CD14-positive monocyte (primary cell): ENCODE measurements at regions not wholly inside any gene's neighbourhood (a gene's known extent, or its start where the extent isn't known, plus 50 kb on each side); places are given as distances from the start of the nearest gene placed in this dataset.
"Not testable (repeated sequence)": the region's sequence is repeated elsewhere in the genome, so short reads cannot be mapped to it uniquely, and the experiment has no call there.

Source experiments
- DNase-seq, 3 donors: peaks; one replicate each; pipeline ENCODE4 v3.0.0-alpha.2; 2011 to 2022
- H2AFZ ChIP-seq: 2 replicates; pipeline ENCODE4 v1.6.0; 2012; ENCODE audit warnings: mild to moderate bottlenecking, low read depth, low read length, inconsistent platforms; ENCODE audit not compliant: insufficient read depth, poor library complexity, severe bottlenecking
- H3K27ac ChIP-seq, 2 donors: 1 replicate in 1 of 2; 2 replicates in 1 of 2; pipeline ENCODE4 v1.5.1; 2012 to 2013; ENCODE audit warnings: low read length in 2 of 2, control low read depth in 1 of 2, inconsistent platforms in 1 of 2, low read depth in 1 of 2, mild to moderate bottlenecking in 1 of 2
- H3K27me3 ChIP-seq, 2 donors: one replicate each; pipeline versions ENCODE4 v1.6.0 to v1.6.1; 2011 to 2013; ENCODE audit warnings: low read length in 2 of 2; ENCODE audit not compliant: control insufficient read depth in 2 of 2, insufficient read depth in 2 of 2
- H3K36me3 ChIP-seq, 2 donors: replicated peaks in 1 of 2; 1 replicate in 1 of 2; 2 replicates in 1 of 2; pipeline versions ENCODE4 v1.5.1 to v1.6.1; 2012 to 2013; ENCODE audit warnings: low read length in 2 of 2, control low read depth in 1 of 2, inconsistent platforms in 1 of 2, mild to moderate bottlenecking in 1 of 2; ENCODE audit not compliant: insufficient read depth in 2 of 2, control insufficient read depth in 1 of 2
- H3K4me1 ChIP-seq, 2 donors: 1 replicate in 1 of 2; 2 replicates in 1 of 2; pipeline versions ENCODE4 v1.5.1 to v1.6.1; 2012 to 2013; ENCODE audit warnings: low read length in 2 of 2, control low read depth in 1 of 2, inconsistent platforms in 1 of 2, mild to moderate bottlenecking in 1 of 2, moderate library complexity in 1 of 2; ENCODE audit not compliant: insufficient read depth in 2 of 2, control insufficient read depth in 1 of 2
- H3K4me2 ChIP-seq: replicated peaks from 2 replicates; pipeline ENCODE3; 2012; ENCODE audit warnings: low read length, moderate library complexity, mild to moderate bottlenecking; ENCODE audit not compliant: poor library complexity, severe bottlenecking; ENCODE audit errors: extremely low read depth
- H3K4me3 ChIP-seq, 3 experiments: fragments of 200-600 bp in 1 of 3; sonication (generic) in 1 of 3; replicated peaks in 1 of 3; 1 replicate in 2 of 3; 2 replicates in 1 of 3; pipeline ENCODE4 v1.5.1; 2011 to 2013; ENCODE audit warnings: low read length in 3 of 3, mild to moderate bottlenecking in 3 of 3, control low read depth in 2 of 3, low read depth in 2 of 3, inconsistent platforms in 1 of 3, moderate library complexity in 1 of 3
- H3K79me2 ChIP-seq: 2 replicates; pipeline ENCODE4 v1.6.0; 2012; ENCODE audit warnings: mild to moderate bottlenecking, control low read depth, inconsistent platforms, low read length, moderate library complexity; ENCODE audit not compliant: insufficient read depth
- H3K9ac ChIP-seq: 2 replicates; pipeline ENCODE4 v1.6.0; 2017; ENCODE audit warnings: low read length, mild to moderate bottlenecking; ENCODE audit not compliant: insufficient read depth, poor library complexity, severe bottlenecking
- H3K9me3 ChIP-seq, 2 donors: replicated peaks in 1 of 2; 1 replicate in 1 of 2; 2 replicates in 1 of 2; pipeline versions ENCODE4 v1.5.1 to v1.6.1; 2012 to 2013; ENCODE audit warnings: low read length in 2 of 2, control low read depth in 1 of 2; ENCODE audit not compliant: control insufficient read depth in 1 of 2, insufficient read depth in 1 of 2
- H4K20me1 ChIP-seq: 2 replicates; pipeline ENCODE4 v1.6.0; 2012; ENCODE audit warnings: mild to moderate bottlenecking, low read length, control low read depth, moderate library complexity; ENCODE audit not compliant: insufficient read depth
- H3K27ac Mint-ChIP-seq, 7 donors: one replicate each; pipeline ENCODE4 v1.8.0; 2020; ENCODE audit warnings: mild to moderate bottlenecking in 7 of 7, mixed read lengths in 7 of 7, moderate library complexity in 6 of 7, inconsistent platforms in 2 of 7
- H3K27me3 Mint-ChIP-seq, 3 donors: one replicate each; pipeline ENCODE4 v1.8.0; 2021 to 2022; ENCODE audit warnings: low read depth in 3 of 3, mild to moderate bottlenecking in 3 of 3, mixed read lengths in 3 of 3, moderate library complexity in 3 of 3, inconsistent platforms in 1 of 3
- H3K36me3 Mint-ChIP-seq, 2 donors: one replicate each; pipeline ENCODE4 v1.8.0; 2020; ENCODE audit warnings: mixed read lengths in 2 of 2, inconsistent platforms in 1 of 2, mild to moderate bottlenecking in 1 of 2
- H3K4me1 Mint-ChIP-seq: one replicate; pipeline ENCODE4 v1.8.0; 2020; ENCODE audit warnings: mild to moderate bottlenecking, mixed read lengths
- H3K4me3 Mint-ChIP-seq, 2 donors: one replicate each; pipeline ENCODE4 v1.8.0; 2020; ENCODE audit warnings: mild to moderate bottlenecking in 2 of 2, mixed read lengths in 2 of 2, moderate library complexity in 1 of 2
- H3K9me3 Mint-ChIP-seq, 7 donors: one replicate each; pipeline ENCODE4 v1.8.0; 2020 to 2022; ENCODE audit warnings: mixed read lengths in 7 of 7, mild to moderate bottlenecking in 6 of 7, moderate library complexity in 6 of 7, inconsistent platforms in 2 of 7
- CTCF ChIP-seq: fragments of 200-600 bp; IDR thresholded peaks from one replicate; pipeline ENCODE4 v1.8.0; 2022; ENCODE audit warnings: antibody characterized with exemption, mild to moderate bottlenecking
- WGBS: methylation state at CpG from one replicate; pipeline ENCODE4 v1.1.5; 2013; ENCODE audit warnings: missing lambda C conversion rate; ENCODE audit not compliant: insufficient coverage; 5-methylcytosine and 5-hydroxymethylcytosine counted together
- intact Hi-C, 2 donors: fragments of 100-400 bp; cut with micrococcal nuclease; formaldehyde crosslinking; loops; one replicate each; pipeline versions ENCODE4 v1.15.0 to v1.15.1; 2023

GRCh38 chr7:101679653-101680173 is 50.6 kb upstream of the MYL10 start:
- H3K36me3 ChIP-seq, H3K79me2 ChIP-seq, H3K9me3 ChIP-seq, H3K36me3 Mint-ChIP-seq, H3K4me1 ChIP-seq, H3K4me3 Mint-ChIP-seq, H4K20me1 ChIP-seq, H2AFZ ChIP-seq, intact Hi-C loops, H3K27me3 ChIP-seq, H3K27ac Mint-ChIP-seq, H3K27me3 Mint-ChIP-seq, H3K9me3 Mint-ChIP-seq, H3K27ac ChIP-seq, DNase-seq, H3K4me2 ChIP-seq, H3K9ac ChIP-seq, H3K4me3 ChIP-seq: not testable (repeated sequence)
- 98% methylated on average over 10 of the region's 10 CpGs for WGBS
- H3K4me1 Mint-ChIP-seq = peaks cover 19% of the 10 kb centered on the region

DNA sequence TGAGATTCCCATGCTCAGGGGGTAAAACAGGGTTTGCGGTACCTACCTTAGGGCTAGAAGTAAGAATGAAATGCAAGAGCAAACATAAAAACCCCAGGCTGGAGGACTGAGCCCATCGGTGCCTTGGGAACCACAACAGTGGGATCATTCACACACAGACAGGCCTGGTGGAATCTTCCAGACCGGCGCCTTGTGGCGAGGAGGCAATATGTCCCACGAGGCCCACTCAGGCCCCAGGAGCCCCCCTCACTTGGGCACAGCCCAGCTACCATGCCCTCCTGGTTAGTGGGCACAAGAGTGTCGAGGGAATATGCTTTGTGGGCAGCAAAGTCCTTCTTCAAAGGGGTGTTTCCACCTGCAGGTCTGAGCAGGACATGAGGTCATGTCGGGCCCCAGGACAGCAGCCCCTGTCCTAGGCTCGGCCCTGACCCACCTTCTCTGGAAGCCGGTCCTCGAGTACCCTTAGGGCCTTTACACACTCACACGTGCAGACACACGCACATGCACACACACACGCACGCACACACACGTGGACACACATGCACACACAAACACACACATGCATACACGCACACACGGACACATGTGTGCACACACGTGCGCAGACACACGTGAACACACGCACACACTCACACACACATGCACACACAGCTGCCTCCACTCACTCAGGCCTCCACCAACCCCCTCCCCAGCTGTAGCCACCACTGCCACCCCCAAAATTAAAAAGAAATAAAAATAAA is 51.5 kb upstream of the MYL10 start:
- no peak for TF ChIP-seq CTCF
- H4K20me1 ChIP-seq = no peaks in the 10 kb centered on the region
- H3K4me3 Mint-ChIP-seq = no peak overlapping the region
- no peaks in the 10 kb centered on the region for H3K27me3 ChIP-seq
- no peak for DNase-seq
- no peak overlapping the region for H3K4me3 ChIP-seq
- no peaks in the 10 kb centered on the region for H3K36me3 ChIP-seq
- H3K9me3 ChIP-seq = no peaks in the 10 kb centered on the region
- H3K36me3 Mint-ChIP-seq = no peaks in the 10 kb centered on the region
- H3K4me1 Mint-ChIP-seq = peaks cover 19% of the 10 kb centered on the region
- no peak overlapping the region for H3K9ac ChIP-seq
- peaks cover 4 to 6% of the 10 kb centered on the region in 2 donors for H3K4me1 ChIP-seq
- H3K27me3 Mint-ChIP-seq = peaks cover 3 to 5% (median 4%) of the 10 kb centered on the region in 3 donors
- H3K9me3 Mint-ChIP-seq = no peaks in the 10 kb centered on the region
- 91% methylated on average over 16 of the region's 22 CpGs for WGBS
- no peak overlapping the region for H2AFZ ChIP-seq
- H3K79me2 ChIP-seq = no peaks in the 10 kb centered on the region
- no peak overlapping the region for H3K4me2 ChIP-seq
- intact Hi-C loops = no loop called here
- peak overlapping the region in 1 of 7 donors; percentile 66 for H3K27ac Mint-ChIP-seq
- H3K27ac ChIP-seq = no peak overlapping the region
